ENCODE measurements at regions not wholly inside any gene's neighbourhood (a gene's known extent, or its start where the extent isn't known, plus 50 kb on each side); places are given as distances from the start of the nearest gene placed in this dataset.

DNA sequence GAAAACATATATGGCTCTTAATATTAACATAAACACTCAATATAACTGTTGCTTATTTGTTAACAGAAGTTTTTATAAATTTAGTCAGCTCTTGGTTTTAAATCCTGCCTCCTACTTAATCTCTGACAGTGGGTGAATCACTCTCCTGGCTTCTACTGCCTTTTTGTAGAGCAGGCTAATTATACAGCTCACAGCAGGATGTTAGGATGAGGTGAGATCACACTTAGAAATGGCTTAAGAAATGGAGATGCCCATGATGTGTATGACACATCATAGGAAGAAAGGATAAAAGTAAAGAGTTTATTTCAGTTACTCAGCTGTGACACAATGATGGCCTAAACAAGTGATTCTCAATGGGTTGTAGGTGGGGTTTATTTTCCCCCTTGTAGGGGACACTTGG is 345.6 kb downstream of the SPRY2 start:
- ChIA-PET CTCF (interaction anchor here (0.6 to 1.0 kb wide), 2 partner anchors 11 to 218 kb away, joined by 3 read pairs; no protein-coding TSS in a partner anchor), SMC1A (ENCODE audit: uncharacterized antibody, unreplicated experiment) (interaction anchor here (0.9 to 1.1 kb wide), 2 partner anchors 88 to 220 kb away, joined by 3 to 4 read pairs; no protein-coding TSS in a partner anchor), RAD21 (ENCODE audit: unreplicated experiment) (interaction anchor here (1.1 kb wide), 1 partner anchor 39 kb away, joined by 3 read pairs; no protein-coding TSS in a partner anchor), POLR2A (interaction anchor here (0.5 to 1.9 kb wide), 2 partner anchors 13 to 348 kb away, joined by 3 to 6 read pairs; no protein-coding TSS in a partner anchor)
- H3K4me3 ChIP-seq, result no peak overlapping the region
- H3K9ac ChIP-seq (ENCODE audit: control insufficient read depth, insufficient read depth, low read length), result no peak overlapping the region
- H3K79me2 ChIP-seq (ENCODE audit: control insufficient read depth, insufficient read depth, low read length), result no peaks in the 10 kb centered on the region
- BruUV-seq (replicated peaks), result no TSS peak
- FAIRE-seq, result no peak
- no peaks in the 10 kb centered on the region for H4K20me1 ChIP-seq (ENCODE audit: control insufficient read depth, insufficient read depth)
- H3K4me1 ChIP-seq (ENCODE audit: control insufficient read depth, insufficient read depth, low read length), result no peaks in the 10 kb centered on the region
- no peak for ATAC-seq
- TF ChIP-seq ESRRA (IDR thresholded peaks at IDR 0.05; ENCODE audit: low read length) (no peak), STAT3 (IDR thresholded peaks at IDR 0.05; ENCODE audit: low read depth, low read length) (no peak), ETV6 (conservative IDR thresholded peaks at IDR 0.05 in 1 of 2, IDR thresholded peaks at IDR 0.05 in 1 of 2; ENCODE audit: borderline replicate concordance in 1 of 2, low read depth in 1 of 2) (no peak), KDM1A (IDR thresholded peaks at IDR 0.05; ENCODE audit: borderline replicate concordance) (no peak)
- intact Hi-C loops (cut with micrococcal nuclease; ENCODE audit: unreplicated experiment), result no loop called here
- DNase-seq (ENCODE audit: low read depth, low spot score), result no peak
- H3K36me3 ChIP-seq (ENCODE audit: control insufficient read depth in 2 of 2, insufficient read depth in 2 of 2, low read length in 1 of 2), result no peaks in the 10 kb centered on the region
- no peak overlapping the region for H3K4me2 ChIP-seq (ENCODE audit: control insufficient read depth, insufficient read depth)
- H2AFZ ChIP-seq (ENCODE audit: control insufficient read depth, low read depth, low read length), result no peak overlapping the region
- H3K27me3 ChIP-seq (replicated peaks in 1 of 2; ENCODE audit: control insufficient read depth in 2 of 2, insufficient read depth in 2 of 2, low read length in 1 of 2), result no peaks in the 10 kb centered on the region
- no peak overlapping the region for H3K27ac ChIP-seq (ENCODE audit: control insufficient read depth, insufficient read depth)
- in situ Hi-C loops (cut with MboI), result no loop called here
- no peaks in the 10 kb centered on the region for H3K9me3 ChIP-seq (replicated peaks; ENCODE audit: control insufficient read depth, insufficient read depth, low read length)

DNA sequence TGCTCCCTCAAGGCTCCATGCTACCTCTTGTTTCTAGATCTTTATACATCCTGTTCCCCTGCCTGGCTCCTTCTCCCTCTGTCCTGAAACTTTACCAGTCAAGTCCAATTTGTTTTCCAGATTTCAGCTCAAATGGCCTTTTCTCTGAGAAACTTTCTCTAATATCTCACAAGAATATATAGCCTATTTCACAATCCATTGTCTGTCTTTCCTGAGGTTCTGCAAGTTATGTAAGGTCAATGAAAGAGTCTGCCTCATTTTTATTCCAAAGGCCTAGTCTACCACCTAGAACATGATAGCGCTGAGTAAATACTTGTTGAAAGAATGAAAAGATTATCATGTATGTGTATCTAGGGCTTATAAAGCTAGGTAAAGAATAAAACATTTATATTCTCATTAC is 348.8 kb downstream of the SPRY2 start:
- no peak for FAIRE-seq
- ChIA-PET CTCF (no interaction called here), POLR2A (no interaction called here), RAD21 (ENCODE audit: unreplicated experiment) (no interaction called here), SMC1A (ENCODE audit: uncharacterized antibody, unreplicated experiment) (interaction anchor here (0.8 to 1.0 kb wide), 2 partner anchors 31 to 180 kb away, joined by 3 read pairs; no protein-coding TSS in a partner anchor)
- no peaks in the 10 kb centered on the region for H3K79me2 ChIP-seq (ENCODE audit: control insufficient read depth, insufficient read depth, low read length)
- no TSS peak for BruUV-seq (replicated peaks)
- no peak overlapping the region for H2AFZ ChIP-seq (ENCODE audit: control insufficient read depth, low read depth, low read length)
- in situ Hi-C loops (cut with MboI), result no loop called here
- H3K4me2 ChIP-seq (ENCODE audit: control insufficient read depth, insufficient read depth), result no peak overlapping the region
- H3K4me1 ChIP-seq (ENCODE audit: control insufficient read depth, insufficient read depth, low read length), result no peaks in the 10 kb centered on the region
- no peak for ATAC-seq
- H3K9me3 ChIP-seq (replicated peaks; ENCODE audit: control insufficient read depth, insufficient read depth, low read length), result no peaks in the 10 kb centered on the region
- no peaks in the 10 kb centered on the region for H4K20me1 ChIP-seq (ENCODE audit: control insufficient read depth, insufficient read depth)
- no peak overlapping the region for H3K27ac ChIP-seq (ENCODE audit: control insufficient read depth, insufficient read depth)
- intact Hi-C loops (cut with micrococcal nuclease; ENCODE audit: unreplicated experiment), result no loop called here
- no peaks in the 10 kb centered on the region for H3K36me3 ChIP-seq (ENCODE audit: control insufficient read depth in 2 of 2, insufficient read depth in 2 of 2, low read length in 1 of 2)
- 0% methylated on average over 1 of the region's 1 CpG for WGBS (ENCODE audit: insufficient coverage, insufficient replicate concordance, low lambda C conversion rate, missing lambda C conversion rate)
- H3K9ac ChIP-seq (ENCODE audit: control insufficient read depth, insufficient read depth, low read length), result no peak overlapping the region
- H3K27me3 ChIP-seq (replicated peaks in 1 of 2; ENCODE audit: control insufficient read depth in 2 of 2, insufficient read depth in 2 of 2, low read length in 1 of 2), result no peaks in the 10 kb centered on the region
- DNase-seq (ENCODE audit: low read depth, low spot score), result no peak
- H3K4me3 ChIP-seq, result no peak overlapping the region
- TF ChIP-seq CBX5 (IDR thresholded peaks at IDR 0.05; ENCODE audit: low read depth), result no peak
- TF ChIP-seq, protein P1, sequence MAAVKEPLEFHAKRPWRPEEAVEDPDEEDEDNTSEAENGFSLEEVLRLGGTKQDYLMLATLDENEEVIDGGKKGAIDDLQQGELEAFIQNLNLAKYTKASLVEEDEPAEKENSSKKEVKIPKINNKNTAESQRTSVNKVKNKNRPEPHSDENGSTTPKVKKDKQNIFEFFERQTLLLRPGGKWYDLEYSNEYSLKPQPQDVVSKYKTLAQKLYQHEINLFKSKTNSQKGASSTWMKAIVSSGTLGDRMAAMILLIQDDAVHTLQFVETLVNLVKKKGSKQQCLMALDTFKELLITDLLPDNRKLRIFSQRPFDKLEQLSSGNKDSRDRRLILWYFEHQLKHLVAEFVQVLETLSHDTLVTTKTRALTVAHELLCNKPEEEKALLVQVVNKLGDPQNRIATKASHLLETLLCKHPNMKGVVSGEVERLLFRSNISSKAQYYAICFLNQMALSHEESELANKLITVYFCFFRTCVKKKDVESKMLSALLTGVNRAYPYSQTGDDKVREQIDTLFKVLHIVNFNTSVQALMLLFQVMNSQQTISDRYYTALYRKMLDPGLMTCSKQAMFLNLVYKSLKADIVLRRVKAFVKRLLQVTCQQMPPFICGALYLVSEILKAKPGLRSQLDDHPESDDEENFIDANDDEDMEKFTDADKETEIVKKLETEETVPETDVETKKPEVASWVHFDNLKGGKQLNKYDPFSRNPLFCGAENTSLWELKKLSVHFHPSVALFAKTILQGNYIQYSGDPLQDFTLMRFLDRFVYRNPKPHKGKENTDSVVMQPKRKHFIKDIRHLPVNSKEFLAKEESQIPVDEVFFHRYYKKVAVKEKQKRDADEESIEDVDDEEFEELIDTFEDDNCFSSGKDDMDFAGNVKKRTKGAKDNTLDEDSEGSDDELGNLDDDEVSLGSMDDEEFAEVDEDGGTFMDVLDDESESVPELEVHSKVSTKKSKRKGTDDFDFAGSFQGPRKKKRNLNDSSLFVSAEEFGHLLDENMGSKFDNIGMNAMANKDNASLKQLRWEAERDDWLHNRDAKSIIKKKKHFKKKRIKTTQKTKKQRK (IDR thresholded peaks at IDR 0.05; ENCODE audit: low read depth, low read length), result no peak
- TF ChIP-seq CBFB (IDR thresholded peaks at IDR 0.05; ENCODE audit: low read depth), result no peak
- TF ChIP-seq JUND (IDR thresholded peaks at IDR 0.05; ENCODE audit: low read depth, low read length), result no peak
- no peak for TF ChIP-seq ZNF24 (IDR thresholded peaks at IDR 0.05)
- TF ChIP-seq EP300 (IDR thresholded peaks at IDR 0.05; ENCODE audit: borderline replicate concordance in 1 of 2, control insufficient read depth in 1 of 2, low read depth in 2 of 2, low read length in 2 of 2), result no peak
- TF ChIP-seq RUNX3 (IDR thresholded peaks at IDR 0.05; ENCODE audit: low read length), result no peak
- TF ChIP-seq WRNIP1 (IDR thresholded peaks at IDR 0.05; ENCODE audit: borderline replicate concordance, low read depth, low read length), result no peak
- TF ChIP-seq NR2C2 (IDR thresholded peaks at IDR 0.05; ENCODE audit: borderline replicate concordance, control insufficient read depth, insufficient read length, low read depth), result no peak
- no peak for TF ChIP-seq ZBED1 (IDR thresholded peaks at IDR 0.05; ENCODE audit: borderline replicate concordance)
- no peak for TF ChIP-seq IKZF2 (IDR thresholded peaks at IDR 0.05)
- TF ChIP-seq STAT3 (IDR thresholded peaks at IDR 0.05; ENCODE audit: low read depth, low read length), result no peak
- no peak for TF ChIP-seq POLR2AphosphoS5 (IDR thresholded peaks at IDR 0.05; ENCODE audit: low read length)
- TF ChIP-seq PAX5 (IDR thresholded peaks at IDR 0.05; ENCODE audit: borderline replicate concordance, low read depth, low read length), result no peak

All from GM12878 (cell line).